Stimulated activated effector memory CD8-positive, alpha-beta T cell treated with anti-CD3 and anti-CD28 coated beads, Interleukin-12 subunit alpha, Interleukin-12 subunit beta, amount 100 ng/mL, for 72 hours (primary cell): ENCODE measurements at regions not wholly inside any gene's neighbourhood (a gene's known extent, or its start where the extent isn't known, plus 50 kb on each side); places are given as distances from the start of the nearest gene placed in this dataset.

Source experiments
- ATAC-seq: fragments of 150-1000 bp; cut with Tn5 transposase; 2 replicates; pipeline ENCODE4 v1.10.0; 2021
- DNase-seq, 2 donors: peaks; one replicate each; pipeline ENCODE4 v3.0.0; 2021 to 2022; ENCODE audit warnings: low spot score in 2 of 2
- H3K27ac Mint-ChIP-seq: one replicate; pipeline ENCODE4 v1.8.0; 2022; ENCODE audit warnings: mild to moderate bottlenecking, mixed read lengths
- H3K36me3 Mint-ChIP-seq: one replicate; pipeline ENCODE4 v1.8.0; 2022; ENCODE audit warnings: mild to moderate bottlenecking, mixed read lengths
- H3K4me1 Mint-ChIP-seq: one replicate; pipeline ENCODE4 v1.8.0; 2022; ENCODE audit warnings: mixed read lengths
- H3K4me3 Mint-ChIP-seq: one replicate; pipeline ENCODE4 v1.8.0; 2022; ENCODE audit warnings: mild to moderate bottlenecking, mixed read lengths
- H3K9me3 Mint-ChIP-seq: one replicate; pipeline ENCODE4 v1.8.0; 2022; ENCODE audit warnings: mixed read lengths

- ATAC-seq (no peak), DNase-seq (no peak)
- H3K36me3 Mint-ChIP-seq: no peaks in the 10 kb centered on the region
- H3K27ac Mint-ChIP-seq: no peak overlapping the region
- H3K4me1 Mint-ChIP-seq: no peaks in the 10 kb centered on the region
- H3K9me3 Mint-ChIP-seq: peaks cover 27% of the 10 kb centered on the region
- no peak overlapping the region for H3K4me3 Mint-ChIP-seq
Observed at GRCh38 chr7:91537260-91538152, 273.3 kb downstream of the FZD1 start.

- ATAC-seq: no peak
- Mint-ChIP-seq H3K9me3 (peaks cover 15% of the 10 kb centered on the region), H3K4me1 (no peaks in the 10 kb centered on the region), H3K4me3 (no peak overlapping the region), H3K27ac (no peak overlapping the region), H3K36me3 (no peaks in the 10 kb centered on the region)
- no peak for DNase-seq
Observed at GRCh38 chr7:91541641-91542040, 277.4 kb downstream of the FZD1 start.

- DNase-seq (no peak), ATAC-seq (no peak)
- Mint-ChIP-seq H3K9me3 (peaks cover 13% of the 10 kb centered on the region), H3K4me1 (no peaks in the 10 kb centered on the region), H3K4me3 (no peak overlapping the region), H3K27ac (no peak overlapping the region), H3K36me3 (no peaks in the 10 kb centered on the region)
Observed at GRCh38 chr7:91543646-91544045, 279.4 kb downstream of the FZD1 start.

- ATAC-seq (no peak), DNase-seq (no peak)
- no peak overlapping the region for H3K4me3 Mint-ChIP-seq
- H3K9me3 Mint-ChIP-seq: peaks cover 3% of the 10 kb centered on the region
- H3K36me3 Mint-ChIP-seq: no peaks in the 10 kb centered on the region
- H3K4me1 Mint-ChIP-seq: no peaks in the 10 kb centered on the region
- no peak overlapping the region for H3K27ac Mint-ChIP-seq
Observed at GRCh38 chr7:91549878-91550277, 285.6 kb downstream of the FZD1 start.

GRCh38 chr7:91550931-91551330, 286.7 kb downstream of the FZD1 start:
- DNase-seq (no peak), ATAC-seq (no peak)
- Mint-ChIP-seq H3K4me1 (no peaks in the 10 kb centered on the region), H3K9me3 (no peaks in the 10 kb centered on the region), H3K27ac (no peak overlapping the region), H3K36me3 (no peaks in the 10 kb centered on the region), H3K4me3 (no peak overlapping the region)

- Mint-ChIP-seq H3K4me1 (no peaks in the 10 kb centered on the region), H3K27ac (no peak overlapping the region), H3K36me3 (no peaks in the 10 kb centered on the region), H3K9me3 (no peaks in the 10 kb centered on the region), H3K4me3 (no peak overlapping the region)
- DNase-seq (no peak), ATAC-seq (no peak)
Observed at GRCh38 chr7:91551377-91552175, 287.3 kb downstream of the FZD1 start.

GRCh38 chr7:91553410-91553895, 289.2 kb downstream of the FZD1 start:
- no peaks in the 10 kb centered on the region for H3K4me1 Mint-ChIP-seq
- ATAC-seq (no peak), DNase-seq (no peak)
- H3K4me3 Mint-ChIP-seq: no peak overlapping the region
- peaks cover 5% of the 10 kb centered on the region for H3K9me3 Mint-ChIP-seq
- H3K27ac Mint-ChIP-seq: no peak overlapping the region
- H3K36me3 Mint-ChIP-seq: no peaks in the 10 kb centered on the region

GRCh38 chr7:91554883-91555282, 290.6 kb downstream of the FZD1 start:
- Mint-ChIP-seq H3K27ac (no peak overlapping the region), H3K36me3 (no peaks in the 10 kb centered on the region), H3K4me3 (no peak overlapping the region), H3K9me3 (peaks cover 5% of the 10 kb centered on the region), H3K4me1 (no peaks in the 10 kb centered on the region)
- ATAC-seq (no peak), DNase-seq (no peak)

- DNase-seq (no peak), ATAC-seq (no peak)
- no peaks in the 10 kb centered on the region for H3K4me1 Mint-ChIP-seq
- H3K9me3 Mint-ChIP-seq: peaks cover 10% of the 10 kb centered on the region
- H3K4me3 Mint-ChIP-seq: no peak overlapping the region
- no peaks in the 10 kb centered on the region for H3K36me3 Mint-ChIP-seq
- no peak overlapping the region for H3K27ac Mint-ChIP-seq
Observed at GRCh38 chr7:91556239-91556638, 292.0 kb downstream of the FZD1 start.

GRCh38 chr7:91556956-91557650, 292.9 kb downstream of the FZD1 start:
- ATAC-seq (no peak), DNase-seq (no peak)
- no peaks in the 10 kb centered on the region for H3K36me3 Mint-ChIP-seq
- no peaks in the 10 kb centered on the region for H3K4me1 Mint-ChIP-seq
- no peak overlapping the region for H3K4me3 Mint-ChIP-seq
- no peak overlapping the region for H3K27ac Mint-ChIP-seq
- H3K9me3 Mint-ChIP-seq: peaks cover 12% of the 10 kb centered on the region

- Mint-ChIP-seq H3K36me3 (no peaks in the 10 kb centered on the region), H3K4me1 (no peaks in the 10 kb centered on the region), H3K4me3 (no peak overlapping the region), H3K9me3 (peaks cover 15% of the 10 kb centered on the region), H3K27ac (no peak overlapping the region)
- no peak for DNase-seq
- no peak for ATAC-seq
Observed at GRCh38 chr7:91557789-91558404, 293.7 kb downstream of the FZD1 start.

GRCh38 chr7:91559947-91560346, 295.7 kb downstream of the FZD1 start:
- ATAC-seq: no peak
- DNase-seq: no peak
- Mint-ChIP-seq H3K27ac (no peak overlapping the region), H3K4me3 (no peak overlapping the region), H3K36me3 (no peaks in the 10 kb centered on the region), H3K9me3 (peaks cover 15% of the 10 kb centered on the region), H3K4me1 (no peaks in the 10 kb centered on the region)

GRCh38 chr7:91564101-91564500, 299.9 kb downstream of the FZD1 start:
- no peak overlapping the region for H3K27ac Mint-ChIP-seq
- no peak overlapping the region for H3K4me3 Mint-ChIP-seq
- ATAC-seq (no peak), DNase-seq (no peak)
- H3K36me3 Mint-ChIP-seq: no peaks in the 10 kb centered on the region
- H3K4me1 Mint-ChIP-seq: no peaks in the 10 kb centered on the region
- H3K9me3 Mint-ChIP-seq: peaks cover 18% of the 10 kb centered on the region

- DNase-seq (no peak), ATAC-seq (no peak)
- Mint-ChIP-seq H3K9me3 (peaks cover 19% of the 10 kb centered on the region), H3K36me3 (no peaks in the 10 kb centered on the region), H3K4me1 (no peaks in the 10 kb centered on the region), H3K4me3 (no peak overlapping the region), H3K27ac (no peak overlapping the region)
Observed at GRCh38 chr7:91564541-91564940, 300.3 kb downstream of the FZD1 start.
